ENCODE measurements at regions not wholly inside any gene's neighbourhood (a gene's known extent, or its start where the extent isn't known, plus 50 kb on each side); places are given as distances from the start of the nearest gene placed in this dataset.

DNA sequence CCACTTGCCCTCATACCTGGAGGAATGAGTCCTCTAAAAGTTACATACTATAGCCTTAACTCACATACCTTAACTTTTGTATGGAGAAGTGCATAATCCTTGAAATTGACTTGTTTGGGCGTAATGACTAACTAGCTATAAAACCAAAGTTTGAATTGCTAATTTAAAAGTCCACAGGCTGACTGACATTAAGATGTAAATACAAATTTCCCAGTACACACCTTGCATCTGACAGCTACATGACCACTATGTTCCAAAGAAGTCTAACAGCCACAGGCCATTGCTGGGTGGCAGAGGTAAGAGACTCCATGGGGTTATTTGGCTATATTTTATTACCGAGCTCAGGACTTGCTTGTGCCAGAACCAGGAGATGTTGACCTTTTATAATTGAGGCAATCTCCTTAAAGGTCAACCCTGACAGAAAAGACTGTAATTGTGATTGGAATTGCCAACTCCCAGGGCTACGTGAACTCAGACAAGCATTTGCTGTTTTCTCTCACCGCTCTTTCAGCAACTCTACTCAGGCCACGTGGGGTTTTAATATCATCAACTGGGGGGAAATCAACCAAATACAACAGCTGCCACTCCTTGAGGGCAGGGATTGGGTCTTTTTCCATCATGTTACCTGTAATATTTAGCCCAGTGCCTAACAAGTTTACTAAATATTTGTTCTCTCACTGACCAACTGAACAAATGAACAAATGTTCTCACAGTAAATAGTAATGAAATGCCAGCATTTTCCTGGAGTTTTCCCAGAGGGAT is 139.9 kb downstream of the SEMA6D start:
- TF ChIP-seq, protein P1, sequence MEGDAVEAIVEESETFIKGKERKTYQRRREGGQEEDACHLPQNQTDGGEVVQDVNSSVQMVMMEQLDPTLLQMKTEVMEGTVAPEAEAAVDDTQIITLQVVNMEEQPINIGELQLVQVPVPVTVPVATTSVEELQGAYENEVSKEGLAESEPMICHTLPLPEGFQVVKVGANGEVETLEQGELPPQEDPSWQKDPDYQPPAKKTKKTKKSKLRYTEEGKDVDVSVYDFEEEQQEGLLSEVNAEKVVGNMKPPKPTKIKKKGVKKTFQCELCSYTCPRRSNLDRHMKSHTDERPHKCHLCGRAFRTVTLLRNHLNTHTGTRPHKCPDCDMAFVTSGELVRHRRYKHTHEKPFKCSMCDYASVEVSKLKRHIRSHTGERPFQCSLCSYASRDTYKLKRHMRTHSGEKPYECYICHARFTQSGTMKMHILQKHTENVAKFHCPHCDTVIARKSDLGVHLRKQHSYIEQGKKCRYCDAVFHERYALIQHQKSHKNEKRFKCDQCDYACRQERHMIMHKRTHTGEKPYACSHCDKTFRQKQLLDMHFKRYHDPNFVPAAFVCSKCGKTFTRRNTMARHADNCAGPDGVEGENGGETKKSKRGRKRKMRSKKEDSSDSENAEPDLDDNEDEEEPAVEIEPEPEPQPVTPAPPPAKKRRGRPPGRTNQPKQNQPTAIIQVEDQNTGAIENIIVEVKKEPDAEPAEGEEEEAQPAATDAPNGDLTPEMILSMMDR (IDR thresholded peaks at IDR 0.05; ENCODE audit: insufficient read depth, low read length, poor library complexity, severe bottlenecking): no peak
- TF ChIP-seq EZH2phosphoT487 (conservative IDR thresholded peaks at IDR 0.05; ENCODE audit: low read length): no peak
